HFF-Myc (cell line): ENCODE measurements at regions not wholly inside any gene's neighbourhood (a gene's known extent, or its start where the extent isn't known, plus 50 kb on each side); places are given as distances from the start of the nearest gene placed in this dataset.
A peak's percentile ranks its signal among the peaks of the same experiment; 100 is the strongest.

Experiments used
- DNase-seq: peaks from one replicate; pipeline ENCODE4 v3.0.0-alpha.2; 2011; ENCODE audit warnings: low read depth; ENCODE audit errors: extremely low read depth
- H3K4me3 ChIP-seq: replicated peaks from 2 replicates; pipeline ENCODE4 v1.5.1; 2011; ENCODE audit warnings: low read depth, mild to moderate bottlenecking, control low read depth, low read length
- TF ChIP-seq, protein P1 (sequence below): IDR thresholded peaks from 2 replicates; pipeline ENCODE4 v1.5.1; 2012; ENCODE audit warnings: mild to moderate bottlenecking, low read depth, low read length, control low read depth; ENCODE audit errors: missing control alignments

DNA sequence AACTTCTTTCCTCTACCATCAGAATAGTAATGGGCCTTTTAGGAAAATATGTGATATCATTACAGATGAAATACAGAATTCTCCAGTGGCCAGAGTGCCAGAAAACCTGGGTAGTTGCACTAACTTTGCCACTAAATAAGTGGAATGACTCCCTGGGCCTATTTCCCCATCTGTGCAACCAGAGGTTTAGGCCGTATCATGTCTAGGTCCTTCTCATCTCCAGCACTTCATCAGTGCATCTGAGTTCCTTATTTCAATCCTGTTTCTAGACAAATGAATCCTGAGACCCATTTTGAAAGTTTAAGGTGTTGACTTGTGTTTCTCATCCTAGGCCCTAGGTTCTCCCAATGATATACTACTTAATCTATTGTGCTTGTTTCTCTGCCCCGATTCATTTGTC lies 236.2 kb downstream of the CD83 start:
- H3K4me3 ChIP-seq = no peak overlapping the region
- TF ChIP-seq, protein P1, sequence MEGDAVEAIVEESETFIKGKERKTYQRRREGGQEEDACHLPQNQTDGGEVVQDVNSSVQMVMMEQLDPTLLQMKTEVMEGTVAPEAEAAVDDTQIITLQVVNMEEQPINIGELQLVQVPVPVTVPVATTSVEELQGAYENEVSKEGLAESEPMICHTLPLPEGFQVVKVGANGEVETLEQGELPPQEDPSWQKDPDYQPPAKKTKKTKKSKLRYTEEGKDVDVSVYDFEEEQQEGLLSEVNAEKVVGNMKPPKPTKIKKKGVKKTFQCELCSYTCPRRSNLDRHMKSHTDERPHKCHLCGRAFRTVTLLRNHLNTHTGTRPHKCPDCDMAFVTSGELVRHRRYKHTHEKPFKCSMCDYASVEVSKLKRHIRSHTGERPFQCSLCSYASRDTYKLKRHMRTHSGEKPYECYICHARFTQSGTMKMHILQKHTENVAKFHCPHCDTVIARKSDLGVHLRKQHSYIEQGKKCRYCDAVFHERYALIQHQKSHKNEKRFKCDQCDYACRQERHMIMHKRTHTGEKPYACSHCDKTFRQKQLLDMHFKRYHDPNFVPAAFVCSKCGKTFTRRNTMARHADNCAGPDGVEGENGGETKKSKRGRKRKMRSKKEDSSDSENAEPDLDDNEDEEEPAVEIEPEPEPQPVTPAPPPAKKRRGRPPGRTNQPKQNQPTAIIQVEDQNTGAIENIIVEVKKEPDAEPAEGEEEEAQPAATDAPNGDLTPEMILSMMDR = no peak
- DNase-seq = no peak

GRCh38 chr6:14354919-14355572 lies 237.5 kb downstream of the CD83 start:
- peak; percentile 49 for DNase-seq
- no peak overlapping the region for H3K4me3 ChIP-seq
- TF ChIP-seq, protein P1 = no peak

DNA sequence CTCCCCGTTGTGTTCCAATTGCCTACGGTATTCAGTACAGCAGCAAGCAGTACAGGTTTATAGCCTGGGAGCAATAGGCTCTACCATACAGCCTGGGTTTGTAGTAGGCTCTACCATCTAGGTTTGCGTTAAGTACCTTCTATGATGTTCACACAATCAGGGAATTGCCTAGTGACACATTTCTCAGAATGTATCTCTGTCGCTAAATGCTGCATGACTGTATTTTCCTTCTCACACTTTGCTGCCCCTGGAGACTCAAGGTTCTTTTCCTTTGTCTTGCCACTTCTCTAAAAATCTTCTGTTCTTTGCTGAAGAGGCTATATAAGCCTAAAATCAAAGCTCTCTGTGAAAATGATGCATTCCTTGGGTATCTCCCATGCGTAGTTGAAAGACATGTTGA lies 241.9 kb downstream of the CD83 start:
- no peak overlapping the region for H3K4me3 ChIP-seq
- no peak for DNase-seq
- TF ChIP-seq, protein P1 = no peak

DNA sequence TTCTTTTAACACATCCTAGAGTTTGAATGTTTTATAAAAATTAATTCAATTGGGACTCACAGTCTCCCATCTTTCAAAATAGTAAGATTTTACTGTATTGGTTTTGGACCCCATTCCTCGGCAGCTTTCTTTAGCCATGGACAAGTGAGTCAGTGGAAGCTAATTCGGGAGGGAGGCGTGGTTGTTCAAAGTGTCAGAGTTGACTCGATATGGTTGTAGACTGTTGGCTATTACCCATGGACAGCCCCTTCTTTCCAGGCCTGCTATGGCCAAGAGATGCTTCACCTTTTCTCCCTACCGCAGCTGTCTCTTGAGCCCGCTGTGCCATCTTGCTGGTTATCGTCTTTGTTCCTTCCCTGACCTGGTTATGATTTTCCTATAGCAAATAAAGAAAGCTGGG lies 243.0 kb downstream of the CD83 start:
- TF ChIP-seq, protein P1 = no peak
- no peak for DNase-seq
- no peak overlapping the region for H3K4me3 ChIP-seq

DNA sequence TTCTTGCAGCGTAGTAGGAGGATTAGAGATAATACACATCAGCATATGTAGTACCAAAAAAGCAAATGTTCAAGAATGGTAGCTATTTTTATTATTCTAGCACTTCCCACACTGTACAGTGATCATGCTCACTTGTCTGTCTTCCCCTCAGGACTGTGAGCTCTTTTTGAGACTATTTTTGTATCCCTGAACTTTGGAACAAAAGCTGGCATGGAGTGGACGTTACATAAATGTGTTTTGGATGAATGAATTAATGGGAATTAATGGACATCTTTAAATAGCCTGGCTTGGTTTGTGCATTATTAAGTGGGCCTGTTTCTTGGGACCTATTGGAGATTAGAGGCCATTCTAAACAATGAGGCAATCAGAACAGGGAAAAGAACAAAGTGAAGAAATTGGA lies 243.7 kb downstream of the CD83 start:
- DNase-seq = no peak
- TF ChIP-seq, protein P1 = no peak
- no peak overlapping the region for H3K4me3 ChIP-seq

GRCh38 chr6:14361956-14362587 lies 244.5 kb downstream of the CD83 start:
- TF ChIP-seq, protein P1 = no peak
- H3K4me3 ChIP-seq = no peak overlapping the region
- no peak for DNase-seq
